Activated B cell treated with CpG ODN at 0.5 μM for 24 hours (primary cell): ENCODE measurements at regions not wholly inside any gene's neighbourhood (a gene's known extent, or its start where the extent isn't known, plus 50 kb on each side); places are given as distances from the start of the nearest gene placed in this dataset.

Experiments used
- ATAC-seq: fragments of 200-7000 bp; cut with Tn5 transposase; one replicate; pipeline ENCODE4 v1.10.0; 2021; ENCODE audit warnings: low read depth, mild to moderate bottlenecking, moderate library complexity
- CTCF ChIA-PET: fragments of 350-600 bp; sonication (Branson Sonifier 250); formaldehyde crosslinking; loops from one replicate; lab custom pipeline; 2021; ENCODE audit warnings: antibody characterized with exemption; lab: Charles Lee
- POLR2A ChIA-PET: fragments of 350-600 bp; sonication (Branson Sonifier 250); formaldehyde crosslinking; loops from one replicate; lab custom pipeline; 2021; ENCODE audit warnings: antibody characterized with exemption; lab: Charles Lee
- DNase-seq: peaks from one replicate; pipeline ENCODE4 v3.0.0; 2022
- H3K27ac Mint-ChIP-seq: one replicate; pipeline ENCODE4 v1.8.0; 2020; ENCODE audit warnings: mixed read lengths
- H3K27me3 Mint-ChIP-seq: one replicate; pipeline ENCODE4 v1.8.0; 2021; ENCODE audit warnings: mixed read lengths
- H3K36me3 Mint-ChIP-seq: one replicate; pipeline ENCODE4 v1.8.0; 2021; ENCODE audit warnings: low read depth, mixed read lengths
- H3K4me1 Mint-ChIP-seq: one replicate; pipeline ENCODE4 v1.8.0; 2021; ENCODE audit warnings: mixed read lengths
- H3K4me3 Mint-ChIP-seq: one replicate; pipeline ENCODE4 v1.8.0; 2020; ENCODE audit warnings: mild to moderate bottlenecking, mixed read lengths
- H3K9me3 Mint-ChIP-seq: one replicate; pipeline ENCODE4 v1.8.0; 2020; ENCODE audit warnings: mixed read lengths
- intact Hi-C: fragments of 100-400 bp; cut with micrococcal nuclease; formaldehyde crosslinking; loops from one replicate; pipeline ENCODE4 v1.15.1; 2024
- TF ChIP-seq, protein P1 (sequence below): fragments of 200-600 bp; IDR thresholded peaks from one replicate; pipeline ENCODE4 v1.8.0; 2022; ENCODE audit warnings: antibody characterized with exemption, mild to moderate bottlenecking

DNA sequence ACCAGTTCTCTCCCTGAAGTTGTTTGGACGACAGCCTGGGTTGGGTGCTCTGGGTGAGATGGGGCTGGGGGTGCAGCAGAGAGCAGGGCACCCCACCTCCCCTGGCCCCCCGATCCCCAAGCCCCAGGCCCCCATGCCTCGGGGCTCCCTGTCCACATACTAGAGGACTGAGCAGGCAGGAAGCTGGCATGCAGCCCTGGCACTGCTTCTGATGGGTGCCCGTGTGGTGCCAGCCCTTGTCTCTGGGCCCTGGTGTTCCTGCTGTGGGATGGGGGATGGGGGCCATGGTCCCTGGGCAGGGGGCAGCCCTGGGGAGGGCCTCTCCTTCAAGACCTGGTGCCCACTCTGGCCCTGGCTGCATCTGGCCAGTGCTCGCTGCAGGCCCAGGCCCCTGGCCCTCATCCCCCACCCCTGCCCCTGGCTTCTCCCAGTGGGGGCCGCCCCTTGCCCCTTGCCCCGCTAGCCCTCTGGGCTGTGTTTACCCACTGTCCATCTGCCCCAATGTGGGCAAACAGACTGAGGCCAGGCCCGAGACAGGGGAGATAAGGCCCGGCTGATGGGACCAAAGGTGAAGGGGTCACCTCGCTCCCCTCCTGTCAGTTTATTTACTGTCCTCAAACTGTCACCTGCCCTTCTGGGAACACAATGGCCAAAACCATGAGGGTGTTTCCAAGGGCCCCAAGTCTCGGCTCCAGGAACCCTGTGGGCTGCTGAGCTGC lies 67.3 kb upstream of the RXRA start:
- CTCF ChIA-PET: no interaction called here
- TF ChIP-seq, protein P1, sequence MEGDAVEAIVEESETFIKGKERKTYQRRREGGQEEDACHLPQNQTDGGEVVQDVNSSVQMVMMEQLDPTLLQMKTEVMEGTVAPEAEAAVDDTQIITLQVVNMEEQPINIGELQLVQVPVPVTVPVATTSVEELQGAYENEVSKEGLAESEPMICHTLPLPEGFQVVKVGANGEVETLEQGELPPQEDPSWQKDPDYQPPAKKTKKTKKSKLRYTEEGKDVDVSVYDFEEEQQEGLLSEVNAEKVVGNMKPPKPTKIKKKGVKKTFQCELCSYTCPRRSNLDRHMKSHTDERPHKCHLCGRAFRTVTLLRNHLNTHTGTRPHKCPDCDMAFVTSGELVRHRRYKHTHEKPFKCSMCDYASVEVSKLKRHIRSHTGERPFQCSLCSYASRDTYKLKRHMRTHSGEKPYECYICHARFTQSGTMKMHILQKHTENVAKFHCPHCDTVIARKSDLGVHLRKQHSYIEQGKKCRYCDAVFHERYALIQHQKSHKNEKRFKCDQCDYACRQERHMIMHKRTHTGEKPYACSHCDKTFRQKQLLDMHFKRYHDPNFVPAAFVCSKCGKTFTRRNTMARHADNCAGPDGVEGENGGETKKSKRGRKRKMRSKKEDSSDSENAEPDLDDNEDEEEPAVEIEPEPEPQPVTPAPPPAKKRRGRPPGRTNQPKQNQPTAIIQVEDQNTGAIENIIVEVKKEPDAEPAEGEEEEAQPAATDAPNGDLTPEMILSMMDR: no peak
- DNase-seq (no peak), ATAC-seq (no peak)
- Mint-ChIP-seq H3K9me3 (no peaks in the 10 kb centered on the region), H3K4me1 (peaks cover 4% of the 10 kb centered on the region), H3K36me3 (no peaks in the 10 kb centered on the region), H3K27me3 (peaks cover 6% of the 10 kb centered on the region), H3K4me3 (no peak overlapping the region), H3K27ac (no peak overlapping the region)
- intact Hi-C loops: no loop called here
- POLR2A ChIA-PET: no interaction called here

DNA sequence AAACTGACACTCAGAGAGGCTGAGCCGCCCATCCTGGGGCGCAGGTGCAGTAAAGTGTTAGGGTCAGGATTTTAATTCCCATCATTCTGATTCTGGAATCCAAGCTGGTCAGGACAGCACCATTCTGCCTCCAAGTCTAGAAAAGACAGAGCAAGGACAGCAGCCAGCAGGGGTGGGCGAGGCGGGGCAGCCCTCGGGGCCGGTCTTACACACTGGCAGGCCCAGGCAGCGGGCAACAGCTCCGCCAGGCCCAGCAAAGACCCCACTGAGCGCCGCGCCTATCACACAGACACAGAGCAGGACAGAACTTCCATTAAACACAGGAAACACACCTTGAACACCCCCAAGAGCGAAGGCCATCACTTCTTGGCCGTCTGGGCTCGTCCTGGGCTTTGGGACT lies 66.5 kb upstream of the RXRA start:
- Mint-ChIP-seq H3K27me3 (peaks cover 6% of the 10 kb centered on the region), H3K4me1 (peaks cover 4% of the 10 kb centered on the region), H3K27ac (no peak overlapping the region), H3K36me3 (no peaks in the 10 kb centered on the region), H3K4me3 (no peak overlapping the region), H3K9me3 (no peaks in the 10 kb centered on the region)
- ATAC-seq (no peak), DNase-seq (no peak)
- POLR2A ChIA-PET: no interaction called here
- CTCF ChIA-PET: no interaction called here
- intact Hi-C loops: no loop called here
- TF ChIP-seq, protein P1: no peak

DNA sequence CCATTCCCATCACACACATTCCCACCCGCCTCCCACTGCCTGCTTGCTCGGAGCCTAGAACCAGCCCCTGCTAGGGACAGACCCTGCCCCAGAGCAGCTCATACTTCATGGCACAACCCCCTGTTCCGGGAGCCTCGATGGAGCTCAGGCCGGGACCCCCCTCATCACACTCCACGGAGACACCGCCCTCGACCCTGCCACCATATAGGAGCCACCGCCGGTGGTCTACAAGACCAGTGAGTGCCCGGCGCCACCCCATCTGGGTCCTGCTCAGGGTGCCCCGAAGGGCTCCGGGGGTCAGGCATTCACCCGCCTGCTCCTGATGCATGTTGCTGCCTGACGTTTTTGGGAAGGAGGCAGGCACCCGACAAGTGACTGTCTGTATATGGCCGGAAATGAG lies 65.5 kb upstream of the RXRA start:
- no peak for DNase-seq
- Mint-ChIP-seq H3K4me1 (peaks cover 4% of the 10 kb centered on the region), H3K4me3 (no peak overlapping the region), H3K9me3 (no peaks in the 10 kb centered on the region), H3K36me3 (no peaks in the 10 kb centered on the region), H3K27ac (no peak overlapping the region), H3K27me3 (peaks cover 7% of the 10 kb centered on the region)
- ChIA-PET POLR2A (no interaction called here), CTCF (no interaction called here)
- intact Hi-C loops: no loop called here
- TF ChIP-seq, protein P1: no peak
- ATAC-seq: no peak

DNA sequence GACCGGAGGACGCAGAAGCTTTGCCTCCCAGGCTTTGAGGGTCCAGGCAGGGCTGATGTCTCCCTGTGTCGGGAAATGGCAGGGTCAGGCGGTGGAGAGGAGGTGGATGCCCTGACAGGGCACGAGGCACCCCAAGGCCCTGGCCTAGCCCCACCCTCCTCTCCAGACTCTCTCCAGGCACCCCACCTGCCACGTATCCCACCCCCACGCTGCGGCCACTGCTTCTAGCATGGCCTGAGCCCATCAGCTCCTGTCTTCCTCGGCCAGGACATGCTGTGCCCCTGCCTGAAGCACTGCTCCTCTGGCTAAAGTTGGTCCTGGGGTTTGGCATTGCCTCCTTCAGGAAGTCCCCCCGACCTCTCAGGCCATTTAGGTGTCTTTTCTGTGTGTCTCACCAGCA lies 64.2 kb upstream of the RXRA start:
- ATAC-seq: no peak
- Mint-ChIP-seq H3K4me3 (no peak overlapping the region), H3K4me1 (peaks cover 13% of the 10 kb centered on the region), H3K27me3 (peaks cover 13% of the 10 kb centered on the region), H3K27ac (no peak overlapping the region), H3K9me3 (no peaks in the 10 kb centered on the region), H3K36me3 (no peaks in the 10 kb centered on the region)
- no peak for DNase-seq
- intact Hi-C loops: no loop called here
- CTCF ChIA-PET: no interaction called here
- TF ChIP-seq, protein P1: no peak
- POLR2A ChIA-PET: no interaction called here

DNA sequence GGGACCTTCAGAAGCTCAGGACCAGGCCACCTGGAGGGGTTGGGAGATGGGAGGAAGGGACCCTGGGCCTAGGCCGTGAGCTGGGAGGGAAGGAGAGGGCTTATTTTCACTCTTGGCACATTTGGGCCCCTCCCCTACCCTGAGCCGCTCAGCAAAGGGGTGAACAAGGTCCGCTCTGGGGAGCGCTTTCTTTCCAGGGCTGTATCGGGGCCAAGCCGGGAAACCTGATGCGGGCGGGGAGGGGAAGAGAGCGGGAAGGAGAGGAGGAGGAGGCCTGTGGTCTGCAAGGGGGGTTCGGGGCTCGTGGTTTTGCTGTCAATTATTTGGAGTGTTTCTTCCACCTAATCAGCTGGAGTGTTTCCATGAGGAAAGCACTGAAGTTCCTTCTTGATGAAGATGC lies 62.7 kb upstream of the RXRA start:
- peaks cover 26% of the 10 kb centered on the region for H3K4me1 Mint-ChIP-seq
- H3K27ac Mint-ChIP-seq: no peak overlapping the region
- H3K27me3 Mint-ChIP-seq: peaks cover 13% of the 10 kb centered on the region
- H3K9me3 Mint-ChIP-seq: no peaks in the 10 kb centered on the region
- ChIA-PET CTCF (no interaction called here), POLR2A (no interaction called here)
- intact Hi-C loops: no loop called here
- H3K36me3 Mint-ChIP-seq: no peaks in the 10 kb centered on the region
- no peak overlapping the region for H3K4me3 Mint-ChIP-seq
- TF ChIP-seq, protein P1: no peak
- no peak for ATAC-seq
- DNase-seq: no peak
